ENCODE measurements at regions not wholly inside any gene's neighbourhood (a gene's known extent, or its start where the extent isn't known, plus 50 kb on each side); places are given as distances from the start of the nearest gene placed in this dataset.

GRCh38 chr21:33991133-33991532, 75.5 kb upstream of the ATP5PO start:
- TF ChIP-seq, protein P1, sequence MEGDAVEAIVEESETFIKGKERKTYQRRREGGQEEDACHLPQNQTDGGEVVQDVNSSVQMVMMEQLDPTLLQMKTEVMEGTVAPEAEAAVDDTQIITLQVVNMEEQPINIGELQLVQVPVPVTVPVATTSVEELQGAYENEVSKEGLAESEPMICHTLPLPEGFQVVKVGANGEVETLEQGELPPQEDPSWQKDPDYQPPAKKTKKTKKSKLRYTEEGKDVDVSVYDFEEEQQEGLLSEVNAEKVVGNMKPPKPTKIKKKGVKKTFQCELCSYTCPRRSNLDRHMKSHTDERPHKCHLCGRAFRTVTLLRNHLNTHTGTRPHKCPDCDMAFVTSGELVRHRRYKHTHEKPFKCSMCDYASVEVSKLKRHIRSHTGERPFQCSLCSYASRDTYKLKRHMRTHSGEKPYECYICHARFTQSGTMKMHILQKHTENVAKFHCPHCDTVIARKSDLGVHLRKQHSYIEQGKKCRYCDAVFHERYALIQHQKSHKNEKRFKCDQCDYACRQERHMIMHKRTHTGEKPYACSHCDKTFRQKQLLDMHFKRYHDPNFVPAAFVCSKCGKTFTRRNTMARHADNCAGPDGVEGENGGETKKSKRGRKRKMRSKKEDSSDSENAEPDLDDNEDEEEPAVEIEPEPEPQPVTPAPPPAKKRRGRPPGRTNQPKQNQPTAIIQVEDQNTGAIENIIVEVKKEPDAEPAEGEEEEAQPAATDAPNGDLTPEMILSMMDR (conservative IDR thresholded peaks at IDR 0.05): no peak
- no peak for TF ChIP-seq EZH2 (IDR thresholded peaks at IDR 0.05; ENCODE audit: low read depth)
